ENCODE measurements at regions not wholly inside any gene's neighbourhood (a gene's known extent, or its start where the extent isn't known, plus 50 kb on each side); places are given as distances from the start of the nearest gene placed in this dataset.
A peak's percentile ranks its signal among the peaks of the same experiment; 100 is the strongest.
"Not testable (repeated sequence)": the region's sequence is repeated elsewhere in the genome, so short reads cannot be mapped to it uniquely, and the experiment has no call there.

DNA sequence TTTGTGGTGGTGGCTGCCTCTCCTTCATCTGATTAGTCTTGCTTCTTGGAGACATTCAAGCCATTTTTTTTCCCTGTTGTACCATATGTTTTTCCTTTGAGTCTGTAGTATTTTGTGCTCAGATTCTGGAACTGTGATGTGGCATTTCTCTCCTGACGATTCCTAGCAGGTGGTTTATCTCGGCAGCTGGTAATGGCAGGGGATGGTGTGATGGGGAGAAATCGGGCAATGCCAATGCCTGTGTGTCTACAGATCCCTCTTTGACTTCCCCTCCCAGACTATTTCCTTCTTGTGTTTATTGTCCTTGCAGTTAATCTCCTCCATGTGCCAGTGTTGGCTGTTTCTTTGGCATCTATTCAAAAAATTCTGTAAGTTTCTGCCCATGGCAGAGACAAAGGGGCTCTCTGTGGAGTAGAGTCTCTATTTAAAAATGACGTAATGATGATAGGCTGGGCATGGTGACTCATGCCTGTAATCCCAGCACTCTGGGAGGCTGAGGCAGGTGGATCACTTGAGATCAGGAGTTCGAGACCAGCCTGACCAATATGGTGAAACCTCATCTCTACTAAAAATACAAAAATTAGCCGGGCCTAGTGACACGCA lies 90.2 kb upstream of the ERCC4 start:
- no peak for DNase-seq

DNA sequence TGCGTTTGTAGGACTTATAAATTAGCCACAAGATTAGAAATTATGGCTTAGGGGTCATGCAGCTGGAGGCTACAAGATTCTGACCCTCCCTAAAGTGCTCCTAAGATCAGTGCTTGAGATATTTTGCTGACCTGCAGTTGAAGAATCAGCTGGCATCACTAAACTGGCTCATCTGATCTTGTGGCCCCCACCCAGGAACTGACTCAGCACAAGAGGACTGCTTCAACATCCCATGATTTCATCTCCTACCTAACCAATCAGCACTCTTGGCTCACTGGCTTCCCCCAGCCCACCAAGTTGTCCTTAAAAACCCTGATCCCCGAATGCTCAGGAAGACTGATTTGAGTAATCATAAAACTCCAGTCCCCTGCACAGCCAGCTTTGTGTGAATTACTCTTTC lies 86.4 kb upstream of the ERCC4 start:
- no peak for DNase-seq

DNA sequence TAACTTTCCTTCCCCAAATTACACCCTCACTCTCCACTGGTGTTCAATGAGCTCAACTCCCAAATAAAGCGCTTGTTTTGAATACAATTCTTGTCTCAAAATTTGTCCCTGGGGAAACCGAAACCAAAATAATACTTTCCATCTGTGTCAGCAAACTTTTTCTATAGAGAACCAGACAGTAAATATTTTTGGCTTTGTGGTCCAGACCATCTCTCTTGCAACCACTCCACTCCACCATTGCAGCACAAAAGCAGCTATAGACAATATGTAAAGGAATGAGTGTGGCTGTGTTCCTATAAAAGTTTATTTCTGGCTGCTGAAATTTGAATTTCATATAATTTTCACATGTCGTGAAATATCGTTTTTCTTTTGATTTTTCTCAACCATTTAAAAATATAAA lies 84.6 kb upstream of the ERCC4 start:
- no peak for DNase-seq

DNA sequence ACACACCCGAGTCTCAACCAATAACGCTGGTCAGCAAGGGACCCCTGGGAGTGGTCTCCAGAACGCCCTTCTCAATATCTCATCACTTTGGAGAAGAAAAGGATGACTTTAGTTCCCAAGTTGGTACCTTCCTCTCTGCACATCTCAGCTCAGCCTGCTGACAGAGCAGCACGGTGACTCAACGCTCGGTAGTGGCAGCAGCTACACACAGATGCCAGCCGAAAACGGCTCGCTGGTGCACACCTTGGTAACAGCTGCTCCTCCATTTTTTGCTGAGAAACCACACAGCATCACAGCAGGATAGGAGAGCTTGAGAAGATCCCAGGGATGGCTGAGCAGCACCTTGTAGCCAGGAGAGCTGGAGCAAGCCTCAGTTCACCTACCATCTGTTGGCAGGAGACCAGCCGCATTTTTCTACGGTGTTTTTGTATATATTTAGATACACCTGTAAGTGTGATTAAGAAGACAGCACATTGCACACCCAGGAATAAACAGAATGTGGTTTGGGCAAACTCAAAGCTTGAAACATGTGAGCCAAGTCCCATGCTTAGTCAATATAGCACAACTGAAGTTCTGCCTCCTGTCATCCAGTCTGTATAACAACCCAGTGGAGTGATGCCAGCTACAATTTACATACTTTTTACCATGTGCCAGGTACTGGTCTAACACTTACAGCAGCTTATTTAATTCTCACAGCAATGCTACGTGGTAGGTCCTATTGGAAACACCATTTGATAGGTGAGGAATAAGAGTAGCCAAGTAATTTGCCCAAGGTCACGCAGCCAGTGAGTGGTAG lies 83.8 kb upstream of the ERCC4 start:
- no peak for DNase-seq

DNA sequence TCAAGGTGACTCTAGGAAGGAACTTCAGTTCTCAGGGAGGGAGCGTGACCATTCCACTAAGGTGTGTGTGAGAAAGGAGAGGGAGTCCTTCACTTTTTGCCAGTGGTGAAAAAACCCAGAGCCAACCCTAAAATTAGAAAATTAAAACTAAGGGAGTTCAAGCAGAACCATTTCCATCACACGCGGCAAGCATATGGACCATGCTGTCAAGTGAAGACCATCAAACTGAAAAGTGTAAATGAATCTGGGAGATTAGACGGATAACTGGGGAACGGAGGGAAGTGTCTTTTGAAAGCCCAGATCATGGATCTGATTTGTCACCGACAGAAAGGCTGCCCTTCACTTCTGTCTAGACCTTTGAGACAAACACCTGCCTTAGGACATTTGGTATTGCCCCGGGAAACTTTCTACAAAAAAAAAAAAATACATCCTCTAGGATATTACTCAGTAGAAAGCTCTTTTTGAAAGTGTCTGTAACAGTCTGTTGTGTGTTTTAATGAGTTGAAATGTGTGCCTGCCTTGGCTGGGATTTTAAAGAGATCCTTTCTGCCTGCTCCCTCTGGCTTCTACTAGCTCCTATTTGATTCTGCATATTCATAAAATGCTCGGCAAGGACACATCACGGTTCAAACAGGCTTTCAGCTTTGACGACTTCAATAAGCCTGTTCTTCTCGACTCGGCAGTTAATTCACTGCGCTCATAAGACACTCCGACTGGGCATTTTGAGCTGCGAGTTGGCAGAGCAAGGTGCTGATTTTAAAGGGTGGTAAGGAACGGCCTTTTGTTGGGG lies 81.4 kb upstream of the ERCC4 start:
- no peak for DNase-seq

DNA sequence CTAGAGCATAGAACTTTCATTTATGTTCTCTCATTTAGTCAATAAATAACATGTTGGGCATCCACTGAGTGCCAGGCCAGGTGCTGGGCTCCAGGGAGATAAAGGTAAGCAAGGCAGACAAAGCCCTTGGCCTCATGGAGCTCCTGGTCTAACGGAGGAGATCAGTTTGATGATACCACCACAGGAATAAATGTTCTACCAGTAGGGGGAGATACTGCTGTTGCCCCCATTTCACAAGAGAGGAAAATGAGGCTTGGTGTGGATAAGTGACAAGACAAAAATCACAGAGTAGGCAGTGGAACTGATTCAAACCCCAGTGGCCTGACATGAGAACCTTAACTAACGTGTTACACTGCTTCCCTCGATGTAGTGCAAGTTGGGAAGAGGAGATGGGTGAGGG lies 80.4 kb upstream of the ERCC4 start:
- no peak for DNase-seq

DNA sequence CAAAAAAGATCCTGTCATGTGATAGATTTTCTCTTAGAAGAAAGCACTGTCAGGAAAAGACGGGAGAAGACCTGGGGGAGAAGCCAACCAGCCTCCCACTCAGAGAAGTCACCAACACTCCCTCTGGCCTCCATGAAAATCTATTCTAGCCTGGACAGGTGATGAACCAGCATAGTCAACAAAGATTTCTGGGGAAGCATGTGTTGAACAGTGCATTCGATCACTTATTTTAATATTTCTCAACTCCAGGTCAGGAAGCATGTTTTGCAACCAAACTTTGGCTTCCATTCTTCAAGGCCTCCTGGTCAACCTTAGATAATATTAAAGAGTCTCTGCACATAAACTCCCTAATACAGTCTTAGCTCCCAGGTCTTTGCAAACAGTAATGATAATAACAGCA lies 74.7 kb upstream of the ERCC4 start:
- no peak for DNase-seq

DNA sequence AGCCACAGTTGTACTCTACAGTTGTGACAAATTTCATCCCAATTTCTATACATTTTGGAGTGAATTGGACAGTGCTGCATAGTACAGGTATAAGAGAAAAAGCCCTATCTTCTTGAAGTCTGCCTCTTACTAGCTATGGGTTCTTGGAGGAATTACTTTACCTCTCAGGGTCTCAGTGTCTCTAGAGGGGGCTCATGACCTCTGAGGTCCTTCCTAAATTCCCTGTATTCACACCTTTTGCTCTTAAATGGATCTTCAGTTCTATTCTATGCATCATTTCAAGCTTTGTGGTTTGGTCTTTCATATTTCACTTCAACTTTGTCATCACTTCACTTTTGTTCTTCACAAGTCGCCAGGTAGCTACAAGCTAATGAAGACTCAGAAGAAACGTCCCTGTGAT lies 71.2 kb upstream of the ERCC4 start:
- DNase-seq: no peak

DNA sequence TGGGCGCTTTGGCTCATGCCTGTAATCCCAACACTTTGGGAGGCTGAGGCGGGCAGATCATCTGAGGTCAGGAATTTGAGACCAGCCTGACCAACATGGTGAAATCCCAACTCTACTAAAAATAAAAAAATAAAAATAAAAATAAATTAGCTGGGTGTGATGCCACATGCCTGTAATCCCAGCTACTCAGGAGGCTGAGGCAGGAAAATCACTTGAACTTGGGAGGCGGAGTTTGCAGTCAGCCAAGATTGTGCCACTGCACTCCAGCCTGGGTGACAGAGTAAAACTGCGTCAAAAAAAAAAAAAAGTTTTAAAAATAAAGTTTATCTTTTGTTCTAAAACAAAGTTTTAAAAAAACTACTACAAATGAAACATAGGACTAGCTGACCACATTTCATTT lies 69.8 kb upstream of the ERCC4 start:
- DNase-seq: not testable (repeated sequence)

DNA sequence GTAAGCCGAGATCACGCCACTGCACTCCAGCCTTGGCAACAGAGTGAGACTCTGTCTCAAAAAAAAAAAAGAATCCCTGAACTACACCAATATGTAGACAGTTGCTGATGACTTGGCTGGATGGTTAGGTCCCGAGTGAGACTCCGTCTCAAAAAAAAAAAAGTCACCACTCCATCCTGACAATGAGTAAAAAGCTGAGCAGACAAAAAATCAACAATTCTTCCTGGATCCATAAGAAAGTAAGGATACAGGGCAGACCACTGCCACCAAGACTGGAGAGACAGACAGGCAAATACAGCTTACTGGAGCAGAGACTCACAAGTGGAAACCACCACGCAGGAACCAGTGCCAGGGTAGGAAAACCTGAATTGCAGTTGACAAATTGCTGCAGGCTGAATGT lies 67.1 kb upstream of the ERCC4 start:
- no peak for DNase-seq

DNA sequence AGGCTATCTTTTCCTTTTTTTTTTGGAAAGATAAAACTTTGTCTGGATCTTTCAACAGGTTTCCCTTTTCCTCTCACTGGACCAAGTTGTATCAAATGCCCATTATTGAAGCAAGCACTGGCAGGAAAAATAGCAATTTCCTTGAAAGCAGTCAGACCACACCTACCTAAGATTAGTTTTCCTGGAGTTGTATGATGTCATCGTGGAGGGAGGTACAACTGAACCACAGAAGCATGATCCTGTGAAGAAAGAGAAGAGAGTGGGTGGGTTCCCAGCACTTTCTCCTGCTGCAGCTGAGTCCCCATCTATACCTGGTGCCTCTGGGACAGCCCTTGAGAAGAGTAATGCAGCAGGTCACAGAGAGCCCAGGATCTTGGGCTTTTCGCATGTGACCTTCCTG lies 63.6 kb upstream of the ERCC4 start:
- no peak for DNase-seq

DNA sequence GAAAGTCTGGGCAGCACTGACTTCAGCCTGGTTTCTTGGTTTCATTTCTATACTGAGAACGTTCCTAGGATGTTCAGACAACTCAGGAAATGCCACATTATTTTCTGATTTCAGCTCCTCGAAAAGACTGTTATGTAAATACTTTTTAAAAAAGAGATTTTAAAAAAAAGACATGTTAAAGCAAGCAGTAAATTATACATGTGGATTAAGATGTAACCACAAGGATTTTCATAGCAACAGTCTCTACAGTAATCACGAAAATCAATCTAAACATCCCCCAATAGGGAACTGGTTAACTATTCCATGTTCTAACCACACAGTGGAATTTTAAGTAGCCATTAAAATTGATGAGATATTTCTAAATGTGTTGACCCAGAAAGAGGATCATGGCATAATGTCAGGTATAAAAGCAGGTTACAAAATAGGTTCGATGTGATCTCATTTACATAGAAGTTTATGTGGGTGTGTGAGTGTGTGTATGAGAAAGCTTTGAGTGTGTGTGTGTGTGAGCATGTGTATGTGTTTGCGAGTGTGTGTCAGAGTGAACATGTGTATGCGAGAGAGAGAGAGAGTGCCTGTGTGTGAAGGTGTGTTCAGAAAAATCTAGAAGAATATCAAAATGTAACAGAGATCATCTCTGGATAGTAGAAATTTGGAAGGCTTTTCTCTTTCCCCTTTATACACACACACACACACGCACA lies 63.0 kb upstream of the ERCC4 start:
- DNase-seq: no peak

DNA sequence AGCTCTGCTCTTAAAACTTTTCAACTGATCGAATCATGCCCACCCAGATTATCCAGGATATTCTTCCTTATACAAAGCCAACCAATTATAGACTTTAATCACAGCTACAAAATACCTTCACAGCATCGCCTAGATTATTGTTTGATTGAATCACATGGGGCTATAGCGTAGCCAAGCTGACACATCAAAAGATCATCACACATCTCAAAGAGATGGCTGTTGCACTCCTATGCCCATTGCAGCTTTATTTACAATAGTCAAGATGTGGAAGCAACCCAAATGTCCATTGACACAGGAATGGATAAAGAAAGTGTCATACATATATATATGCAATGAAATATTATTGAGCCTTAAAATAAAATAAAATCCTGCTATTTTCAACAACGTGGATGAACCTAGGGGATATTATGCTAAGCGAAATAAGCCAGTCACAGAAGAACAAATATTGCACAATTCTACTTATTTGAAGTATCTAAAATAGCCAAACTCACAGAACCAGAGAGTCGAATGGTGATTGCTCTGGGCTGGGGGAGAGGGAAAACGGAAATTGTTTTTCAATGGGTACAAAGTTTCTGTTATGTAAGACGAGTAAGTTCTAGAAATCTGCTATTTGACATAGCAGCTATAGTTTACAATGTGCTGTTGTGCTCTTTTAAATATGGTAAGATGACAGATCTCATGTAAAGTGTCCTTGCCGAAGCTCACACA lies 60.9 kb upstream of the ERCC4 start:
- no peak for DNase-seq

DNA sequence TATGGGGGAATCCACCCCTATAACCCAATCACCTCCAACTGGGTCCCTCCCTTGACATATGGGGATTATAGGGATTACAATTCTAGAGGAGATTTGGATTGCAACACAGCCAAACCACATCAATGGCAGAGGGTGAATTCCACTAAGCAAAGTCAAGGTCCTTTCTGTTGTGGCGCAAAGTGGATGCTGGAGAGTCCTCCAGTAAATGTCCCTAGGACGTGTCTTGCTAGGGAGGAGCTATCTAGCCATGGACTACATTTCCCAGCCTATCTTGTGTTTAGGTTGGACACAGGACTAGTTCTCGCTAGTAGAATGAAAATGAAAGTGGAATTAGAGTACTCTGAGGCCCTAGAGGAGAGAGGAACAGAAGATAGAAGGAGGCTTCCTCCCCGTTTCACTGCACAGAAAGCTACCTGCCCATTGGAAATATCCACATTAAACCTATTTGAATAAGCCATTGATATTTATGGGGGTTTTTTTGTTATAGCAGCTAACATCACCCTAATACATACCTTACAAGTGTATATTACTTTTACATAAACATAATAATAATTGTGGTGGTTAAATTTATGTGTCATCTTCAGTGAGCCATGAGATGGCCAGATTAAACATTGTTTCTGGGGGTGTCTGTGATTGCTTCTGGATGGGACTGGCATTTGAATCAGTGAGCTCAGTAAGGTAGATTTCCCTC lies 56.7 kb upstream of the ERCC4 start:
- DNase-seq: no peak

DNA sequence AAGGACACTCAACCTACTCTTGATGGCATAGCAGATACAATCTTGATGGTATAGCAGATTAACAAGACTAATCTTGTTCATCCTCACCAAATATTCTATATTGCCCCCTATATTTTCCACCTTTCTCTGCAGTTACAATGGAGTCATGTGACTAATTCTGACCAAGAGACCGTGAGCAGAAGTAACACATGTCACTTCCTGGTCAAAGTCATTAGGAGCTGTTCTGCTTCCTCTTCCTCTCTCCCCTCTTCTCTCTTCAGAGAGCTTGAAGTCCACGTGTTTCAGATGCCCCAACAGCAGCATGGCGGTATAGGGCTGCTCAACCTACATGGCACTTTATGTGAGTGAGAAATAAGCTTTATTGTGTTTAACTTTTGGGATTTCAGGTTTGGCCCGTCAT lies 55.3 kb upstream of the ERCC4 start:
- DNase-seq: no peak

DNA sequence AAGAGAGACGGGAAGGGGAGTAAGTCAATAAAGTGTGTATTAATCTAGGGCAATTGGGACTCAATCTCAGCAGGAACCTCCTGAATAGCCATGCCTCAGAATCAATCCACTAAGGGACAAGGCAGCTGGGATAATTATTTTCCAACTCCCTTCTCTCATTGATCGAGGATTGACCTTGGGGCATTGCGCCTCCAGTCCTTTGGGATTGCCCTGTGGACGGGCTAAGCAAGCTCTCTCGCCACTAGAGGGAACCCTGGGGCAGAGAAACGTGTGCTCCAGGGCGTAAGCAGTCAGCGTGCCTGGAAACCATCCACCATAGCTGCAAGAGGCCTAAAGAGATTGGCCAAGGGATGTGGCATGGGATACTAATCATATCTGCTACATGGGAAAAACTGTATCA lies 53.9 kb upstream of the ERCC4 start:
- DNase-seq: peak; percentile 9
